WTC11 (cell line): ENCODE measurements at regions not wholly inside any gene's neighbourhood (a gene's known extent, or its start where the extent isn't known, plus 50 kb on each side); places are given as distances from the start of the nearest gene placed in this dataset.

Experiments
- ATAC-seq: fragments of 200-7000 bp; cut with Tn5 transposase; 2 replicates; pipeline ENCODE4 v1.10.0; 2021; ENCODE audit warnings: mild to moderate bottlenecking, moderate library complexity
- CTCF ChIA-PET: fragments of 300-600 bp; sonication (Branson Sonifier 250); formaldehyde crosslinking; loops from one replicate; lab custom pipeline; 2021; ENCODE audit warnings: antibody characterized with exemption; lab: Charles Lee
- POLR2A ChIA-PET: fragments of 350-600 bp; sonication (Branson Sonifier 250); formaldehyde crosslinking; loops from one replicate; lab custom pipeline; 2021; ENCODE audit warnings: antibody characterized with exemption; lab: Charles Lee
- DNase-seq: peaks from one replicate; pipeline ENCODE4 v3.0.0; 2021; ENCODE audit warnings: low spot score
- H3K27ac Mint-ChIP-seq: 2 replicates; pipeline ENCODE4 v1.8.0; 2021; ENCODE audit warnings: mixed read lengths
- H3K27me3 Mint-ChIP-seq: 2 replicates; pipeline ENCODE4 v1.8.0; 2021; ENCODE audit warnings: low read depth, mild to moderate bottlenecking, moderate library complexity, mixed read lengths
- H3K36me3 Mint-ChIP-seq: 2 replicates; pipeline ENCODE4 v1.8.0; 2021; ENCODE audit warnings: mixed read lengths
- H3K4me1 Mint-ChIP-seq: 2 replicates; pipeline ENCODE4 v1.8.0; 2022; ENCODE audit warnings: mixed read lengths
- H3K4me3 Mint-ChIP-seq: 2 replicates; pipeline ENCODE4 v1.8.0; 2021; ENCODE audit warnings: mild to moderate bottlenecking, moderate library complexity, mixed read lengths
- H3K9me3 Mint-ChIP-seq: 2 replicates; pipeline ENCODE4 v1.8.0; 2021; ENCODE audit warnings: mixed read lengths
- CREM ChIP-seq: sonication (generic); formaldehyde crosslinking; IDR thresholded peaks from 2 replicates; pipeline ENCODE4 v1.8.1; 2022; ENCODE audit warnings: mild to moderate bottlenecking, missing genetic modification reagents, moderate library complexity
- ETV6 ChIP-seq: sonication (generic); formaldehyde crosslinking; IDR thresholded peaks from 2 replicates; pipeline ENCODE4 v1.8.1; 2022; ENCODE audit warnings: mild to moderate bottlenecking, missing genetic modification reagents
- GABPB1 ChIP-seq: sonication (generic); formaldehyde crosslinking; IDR thresholded peaks from 2 replicates; pipeline ENCODE4 v1.8.1; 2023; ENCODE audit warnings: mild to moderate bottlenecking, missing genetic modification reagents
- JUN ChIP-seq: sonication (generic); formaldehyde crosslinking; IDR thresholded peaks from 2 replicates; pipeline ENCODE4 v1.8.0; 2023; ENCODE audit warnings: mild to moderate bottlenecking, missing genetic modification reagents
- MXD4 ChIP-seq: fragments of 250-450 bp; sonication (Bioruptor Pico); IDR thresholded peaks from 2 replicates; pipeline ENCODE4 v1.8.0; 2021; ENCODE audit warnings: mild to moderate bottlenecking, moderate library complexity, borderline replicate concordance
- NFATC4 ChIP-seq: fragments of 250-450 bp; sonication (Bioruptor Pico); IDR thresholded peaks from 2 replicates; pipeline ENCODE4 v1.9.0; 2021; ENCODE audit warnings: mild to moderate bottlenecking
- NFE2L1 ChIP-seq: sonication (generic); formaldehyde crosslinking; IDR thresholded peaks from 2 replicates; pipeline ENCODE4 v1.8.1; 2023; ENCODE audit warnings: missing genetic modification reagents
- NR3C1 ChIP-seq: sonication (generic); formaldehyde crosslinking; conservative IDR thresholded peaks from 2 replicates; pipeline ENCODE4 v1.8.1; 2023; ENCODE audit warnings: low read depth, mild to moderate bottlenecking, missing genetic modification reagents
- RORB ChIP-seq: fragments of 250-450 bp; sonication (Bioruptor Pico); IDR thresholded peaks from 2 replicates; pipeline ENCODE4 v1.9.0; 2021; ENCODE audit warnings: mild to moderate bottlenecking
- SOX15 ChIP-seq: fragments of 250-450 bp; sonication (Bioruptor Pico); IDR thresholded peaks from 2 replicates; pipeline ENCODE4 v1.9.0; 2021; ENCODE audit warnings: mild to moderate bottlenecking
- ZNF232 ChIP-seq: sonication (generic); formaldehyde crosslinking; IDR thresholded peaks from 2 replicates; pipeline ENCODE4 v1.8.0; 2022; ENCODE audit warnings: mild to moderate bottlenecking, missing genetic modification reagents
- ZNF671 ChIP-seq: fragments of 250-450 bp; sonication (Bioruptor Pico); IDR thresholded peaks from 2 replicates; pipeline ENCODE4 v1.8.0; 2021; ENCODE audit warnings: mild to moderate bottlenecking
- TF ChIP-seq, protein P1 (sequence below): sonication (generic); formaldehyde crosslinking; IDR thresholded peaks from 2 replicates; pipeline ENCODE4 v1.8.0; 2022; ENCODE audit warnings: mild to moderate bottlenecking, missing genetic modification reagents
- TF ChIP-seq, protein P2 (sequence below): fragments of 250-450 bp; sonication (Bioruptor Pico); IDR thresholded peaks from 2 replicates; pipeline ENCODE4 v1.9.0; 2021; ENCODE audit warnings: mild to moderate bottlenecking
- TF ChIP-seq, protein P3 (sequence below): fragments of 250-450 bp; sonication (Bioruptor Pico); IDR thresholded peaks from 2 replicates; pipeline ENCODE4 v1.9.0; 2021; ENCODE audit warnings: mild to moderate bottlenecking, borderline replicate concordance
- TF ChIP-seq, protein P4 (sequence below): sonication (generic); formaldehyde crosslinking; IDR thresholded peaks from 2 replicates; pipeline ENCODE4 v1.8.0; 2022; ENCODE audit warnings: missing genetic modification reagents
- TF ChIP-seq, protein P5 (sequence below): sonication (generic); formaldehyde crosslinking; IDR thresholded peaks from 2 replicates; pipeline ENCODE4 v1.8.0; 2022; ENCODE audit warnings: mild to moderate bottlenecking, missing genetic modification reagents
- TF ChIP-seq, protein P6 (sequence below): sonication (generic); formaldehyde crosslinking; conservative IDR thresholded peaks from 2 replicates; pipeline ENCODE4 v1.8.1; 2023; ENCODE audit warnings: mild to moderate bottlenecking, low read depth, missing genetic modification reagents, moderate library complexity
- TF ChIP-seq, protein P7 (sequence below): sonication (generic); formaldehyde crosslinking; IDR thresholded peaks from 2 replicates; pipeline ENCODE4 v1.8.0; 2023; ENCODE audit warnings: mild to moderate bottlenecking, missing genetic modification reagents

DNA sequence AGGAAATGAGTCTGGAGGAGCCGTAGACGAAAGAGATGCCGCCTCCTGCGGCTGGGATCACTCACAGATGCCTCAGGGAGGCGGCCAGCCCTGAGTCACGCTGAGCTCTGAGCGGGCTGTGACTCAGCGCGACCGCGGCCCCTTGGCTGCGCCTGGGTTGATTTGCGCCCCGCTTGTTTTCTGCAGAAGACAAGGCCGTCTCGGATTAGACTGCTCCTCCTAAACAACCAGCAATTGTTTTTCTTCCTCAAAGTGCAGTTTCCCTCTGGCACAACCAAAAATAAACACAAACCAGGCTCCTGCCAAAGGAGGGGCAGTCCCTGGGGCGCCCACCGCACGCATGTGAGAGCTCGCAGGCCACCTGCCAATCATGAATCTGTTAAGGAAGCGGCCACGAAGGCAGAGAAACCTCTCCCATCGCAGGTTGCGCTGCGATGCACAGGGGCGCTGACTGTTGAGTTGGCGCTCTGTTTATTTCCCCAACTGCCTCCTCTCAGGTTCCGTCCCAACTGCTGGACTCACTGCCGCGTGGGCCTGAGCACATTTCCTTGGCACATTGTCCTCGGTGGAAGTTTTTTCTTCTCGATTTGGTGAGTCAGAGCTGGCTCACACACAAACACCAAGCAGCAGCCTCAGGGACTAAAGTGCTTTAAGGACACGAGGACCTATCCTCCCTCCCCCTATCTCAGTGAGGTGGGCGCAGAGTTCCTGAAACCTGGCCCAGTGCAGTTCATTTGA, 85.2 kb upstream of the NDUFV2 start (continued):
- TF ChIP-seq, protein P1, sequence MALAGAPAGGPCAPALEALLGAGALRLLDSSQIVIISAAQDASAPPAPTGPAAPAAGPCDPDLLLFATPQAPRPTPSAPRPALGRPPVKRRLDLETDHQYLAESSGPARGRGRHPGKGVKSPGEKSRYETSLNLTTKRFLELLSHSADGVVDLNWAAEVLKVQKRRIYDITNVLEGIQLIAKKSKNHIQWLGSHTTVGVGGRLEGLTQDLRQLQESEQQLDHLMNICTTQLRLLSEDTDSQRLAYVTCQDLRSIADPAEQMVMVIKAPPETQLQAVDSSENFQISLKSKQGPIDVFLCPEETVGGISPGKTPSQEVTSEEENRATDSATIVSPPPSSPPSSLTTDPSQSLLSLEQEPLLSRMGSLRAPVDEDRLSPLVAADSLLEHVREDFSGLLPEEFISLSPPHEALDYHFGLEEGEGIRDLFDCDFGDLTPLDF = 0 out of 2 replicates have a peak, but pooled peaks have one; percentile 30
- TF ChIP-seq, protein P2, sequence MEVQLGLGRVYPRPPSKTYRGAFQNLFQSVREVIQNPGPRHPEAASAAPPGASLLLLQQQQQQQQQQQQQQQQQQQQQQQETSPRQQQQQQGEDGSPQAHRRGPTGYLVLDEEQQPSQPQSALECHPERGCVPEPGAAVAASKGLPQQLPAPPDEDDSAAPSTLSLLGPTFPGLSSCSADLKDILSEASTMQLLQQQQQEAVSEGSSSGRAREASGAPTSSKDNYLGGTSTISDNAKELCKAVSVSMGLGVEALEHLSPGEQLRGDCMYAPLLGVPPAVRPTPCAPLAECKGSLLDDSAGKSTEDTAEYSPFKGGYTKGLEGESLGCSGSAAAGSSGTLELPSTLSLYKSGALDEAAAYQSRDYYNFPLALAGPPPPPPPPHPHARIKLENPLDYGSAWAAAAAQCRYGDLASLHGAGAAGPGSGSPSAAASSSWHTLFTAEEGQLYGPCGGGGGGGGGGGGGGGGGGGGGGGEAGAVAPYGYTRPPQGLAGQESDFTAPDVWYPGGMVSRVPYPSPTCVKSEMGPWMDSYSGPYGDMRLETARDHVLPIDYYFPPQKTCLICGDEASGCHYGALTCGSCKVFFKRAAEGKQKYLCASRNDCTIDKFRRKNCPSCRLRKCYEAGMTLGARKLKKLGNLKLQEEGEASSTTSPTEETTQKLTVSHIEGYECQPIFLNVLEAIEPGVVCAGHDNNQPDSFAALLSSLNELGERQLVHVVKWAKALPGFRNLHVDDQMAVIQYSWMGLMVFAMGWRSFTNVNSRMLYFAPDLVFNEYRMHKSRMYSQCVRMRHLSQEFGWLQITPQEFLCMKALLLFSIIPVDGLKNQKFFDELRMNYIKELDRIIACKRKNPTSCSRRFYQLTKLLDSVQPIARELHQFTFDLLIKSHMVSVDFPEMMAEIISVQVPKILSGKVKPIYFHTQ (CRISPR knock-in tag) = no peak
- TF ChIP-seq ZNF232 (CRISPR knock-in tag) = no peak
- no peak for TF ChIP-seq JUN
- no peak for TF ChIP-seq ZNF671 (CRISPR knock-in tag)
- TF ChIP-seq NFE2L1 (CRISPR knock-in tag) = peak; percentile 59; the same call in 1 of the 2 replicates
- no peak for TF ChIP-seq NFATC4 (CRISPR knock-in tag)
- TF ChIP-seq, protein P3, sequence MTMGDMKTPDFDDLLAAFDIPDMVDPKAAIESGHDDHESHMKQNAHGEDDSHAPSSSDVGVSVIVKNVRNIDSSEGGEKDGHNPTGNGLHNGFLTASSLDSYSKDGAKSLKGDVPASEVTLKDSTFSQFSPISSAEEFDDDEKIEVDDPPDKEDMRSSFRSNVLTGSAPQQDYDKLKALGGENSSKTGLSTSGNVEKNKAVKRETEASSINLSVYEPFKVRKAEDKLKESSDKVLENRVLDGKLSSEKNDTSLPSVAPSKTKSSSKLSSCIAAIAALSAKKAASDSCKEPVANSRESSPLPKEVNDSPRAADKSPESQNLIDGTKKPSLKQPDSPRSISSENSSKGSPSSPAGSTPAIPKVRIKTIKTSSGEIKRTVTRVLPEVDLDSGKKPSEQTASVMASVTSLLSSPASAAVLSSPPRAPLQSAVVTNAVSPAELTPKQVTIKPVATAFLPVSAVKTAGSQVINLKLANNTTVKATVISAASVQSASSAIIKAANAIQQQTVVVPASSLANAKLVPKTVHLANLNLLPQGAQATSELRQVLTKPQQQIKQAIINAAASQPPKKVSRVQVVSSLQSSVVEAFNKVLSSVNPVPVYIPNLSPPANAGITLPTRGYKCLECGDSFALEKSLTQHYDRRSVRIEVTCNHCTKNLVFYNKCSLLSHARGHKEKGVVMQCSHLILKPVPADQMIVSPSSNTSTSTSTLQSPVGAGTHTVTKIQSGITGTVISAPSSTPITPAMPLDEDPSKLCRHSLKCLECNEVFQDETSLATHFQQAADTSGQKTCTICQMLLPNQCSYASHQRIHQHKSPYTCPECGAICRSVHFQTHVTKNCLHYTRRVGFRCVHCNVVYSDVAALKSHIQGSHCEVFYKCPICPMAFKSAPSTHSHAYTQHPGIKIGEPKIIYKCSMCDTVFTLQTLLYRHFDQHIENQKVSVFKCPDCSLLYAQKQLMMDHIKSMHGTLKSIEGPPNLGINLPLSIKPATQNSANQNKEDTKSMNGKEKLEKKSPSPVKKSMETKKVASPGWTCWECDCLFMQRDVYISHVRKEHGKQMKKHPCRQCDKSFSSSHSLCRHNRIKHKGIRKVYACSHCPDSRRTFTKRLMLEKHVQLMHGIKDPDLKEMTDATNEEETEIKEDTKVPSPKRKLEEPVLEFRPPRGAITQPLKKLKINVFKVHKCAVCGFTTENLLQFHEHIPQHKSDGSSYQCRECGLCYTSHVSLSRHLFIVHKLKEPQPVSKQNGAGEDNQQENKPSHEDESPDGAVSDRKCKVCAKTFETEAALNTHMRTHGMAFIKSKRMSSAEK (CRISPR knock-in tag) = no peak
- no peak for TF ChIP-seq SOX15
- TF ChIP-seq NR3C1 (CRISPR knock-in tag) = no peak
- TF ChIP-seq ETV6 (CRISPR knock-in tag) = no peak
- TF ChIP-seq, protein P4, sequence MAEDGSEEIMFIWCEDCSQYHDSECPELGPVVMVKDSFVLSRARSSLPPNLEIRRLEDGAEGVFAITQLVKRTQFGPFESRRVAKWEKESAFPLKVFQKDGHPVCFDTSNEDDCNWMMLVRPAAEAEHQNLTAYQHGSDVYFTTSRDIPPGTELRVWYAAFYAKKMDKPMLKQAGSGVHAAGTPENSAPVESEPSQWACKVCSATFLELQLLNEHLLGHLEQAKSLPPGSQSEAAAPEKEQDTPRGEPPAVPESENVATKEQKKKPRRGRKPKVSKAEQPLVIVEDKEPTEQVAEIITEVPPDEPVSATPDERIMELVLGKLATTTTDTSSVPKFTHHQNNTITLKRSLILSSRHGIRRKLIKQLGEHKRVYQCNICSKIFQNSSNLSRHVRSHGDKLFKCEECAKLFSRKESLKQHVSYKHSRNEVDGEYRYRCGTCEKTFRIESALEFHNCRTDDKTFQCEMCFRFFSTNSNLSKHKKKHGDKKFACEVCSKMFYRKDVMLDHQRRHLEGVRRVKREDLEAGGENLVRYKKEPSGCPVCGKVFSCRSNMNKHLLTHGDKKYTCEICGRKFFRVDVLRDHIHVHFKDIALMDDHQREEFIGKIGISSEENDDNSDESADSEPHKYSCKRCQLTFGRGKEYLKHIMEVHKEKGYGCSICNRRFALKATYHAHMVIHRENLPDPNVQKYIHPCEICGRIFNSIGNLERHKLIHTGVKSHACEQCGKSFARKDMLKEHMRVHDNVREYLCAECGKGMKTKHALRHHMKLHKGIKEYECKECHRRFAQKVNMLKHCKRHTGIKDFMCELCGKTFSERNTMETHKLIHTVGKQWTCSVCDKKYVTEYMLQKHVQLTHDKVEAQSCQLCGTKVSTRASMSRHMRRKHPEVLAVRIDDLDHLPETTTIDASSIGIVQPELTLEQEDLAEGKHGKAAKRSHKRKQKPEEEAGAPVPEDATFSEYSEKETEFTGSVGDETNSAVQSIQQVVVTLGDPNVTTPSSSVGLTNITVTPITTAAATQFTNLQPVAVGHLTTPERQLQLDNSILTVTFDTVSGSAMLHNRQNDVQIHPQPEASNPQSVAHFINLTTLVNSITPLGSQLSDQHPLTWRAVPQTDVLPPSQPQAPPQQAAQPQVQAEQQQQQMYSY = no peak
- no peak for TF ChIP-seq GABPB1
- TF ChIP-seq CREM (CRISPR knock-in tag) = no peak
- TF ChIP-seq, protein P5, sequence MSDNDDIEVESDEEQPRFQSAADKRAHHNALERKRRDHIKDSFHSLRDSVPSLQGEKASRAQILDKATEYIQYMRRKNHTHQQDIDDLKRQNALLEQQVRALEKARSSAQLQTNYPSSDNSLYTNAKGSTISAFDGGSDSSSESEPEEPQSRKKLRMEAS (CRISPR knock-in tag) = 0 out of 2 replicates have a peak, but pooled peaks have one; percentile 26

DNA sequence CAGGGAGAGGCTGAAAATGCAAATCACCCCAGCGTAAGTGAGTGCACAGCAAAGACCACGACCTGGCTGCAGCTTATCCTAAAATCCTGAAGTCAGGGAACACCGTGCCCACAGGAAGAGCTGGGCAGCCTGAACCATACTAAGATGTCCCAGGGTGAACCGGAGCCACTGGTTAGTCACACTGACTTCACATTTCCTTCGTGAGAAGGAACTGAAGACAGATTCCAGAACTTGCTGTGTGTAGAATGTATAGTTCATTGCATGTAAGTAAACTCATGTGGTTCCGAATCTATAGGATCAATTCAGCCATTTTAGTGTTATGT, 84.6 kb upstream of the NDUFV2 start:
- Mint-ChIP-seq H3K36me3 (peaks cover 8% of the 10 kb centered on the region), H3K27ac (no peak overlapping the region), H3K27me3 (no peaks in the 10 kb centered on the region; the same call in 1 of the 2 replicates), H3K4me3 (no peak overlapping the region), H3K4me1 (peaks cover 23% of the 10 kb centered on the region), H3K9me3 (peaks cover 21% of the 10 kb centered on the region)
- ATAC-seq (no peak), DNase-seq (no peak)
- CTCF ChIA-PET = interaction anchor here (0.5 kb wide), 1 partner anchor 398 kb away, joined by 3 read pairs; no protein-coding TSS in a partner anchor
- POLR2A ChIA-PET = no interaction called here
- TF ChIP-seq, protein P6, sequence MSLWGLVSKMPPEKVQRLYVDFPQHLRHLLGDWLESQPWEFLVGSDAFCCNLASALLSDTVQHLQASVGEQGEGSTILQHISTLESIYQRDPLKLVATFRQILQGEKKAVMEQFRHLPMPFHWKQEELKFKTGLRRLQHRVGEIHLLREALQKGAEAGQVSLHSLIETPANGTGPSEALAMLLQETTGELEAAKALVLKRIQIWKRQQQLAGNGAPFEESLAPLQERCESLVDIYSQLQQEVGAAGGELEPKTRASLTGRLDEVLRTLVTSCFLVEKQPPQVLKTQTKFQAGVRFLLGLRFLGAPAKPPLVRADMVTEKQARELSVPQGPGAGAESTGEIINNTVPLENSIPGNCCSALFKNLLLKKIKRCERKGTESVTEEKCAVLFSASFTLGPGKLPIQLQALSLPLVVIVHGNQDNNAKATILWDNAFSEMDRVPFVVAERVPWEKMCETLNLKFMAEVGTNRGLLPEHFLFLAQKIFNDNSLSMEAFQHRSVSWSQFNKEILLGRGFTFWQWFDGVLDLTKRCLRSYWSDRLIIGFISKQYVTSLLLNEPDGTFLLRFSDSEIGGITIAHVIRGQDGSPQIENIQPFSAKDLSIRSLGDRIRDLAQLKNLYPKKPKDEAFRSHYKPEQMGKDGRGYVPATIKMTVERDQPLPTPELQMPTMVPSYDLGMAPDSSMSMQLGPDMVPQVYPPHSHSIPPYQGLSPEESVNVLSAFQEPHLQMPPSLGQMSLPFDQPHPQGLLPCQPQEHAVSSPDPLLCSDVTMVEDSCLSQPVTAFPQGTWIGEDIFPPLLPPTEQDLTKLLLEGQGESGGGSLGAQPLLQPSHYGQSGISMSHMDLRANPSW = no peak
- TF ChIP-seq, protein P7, sequence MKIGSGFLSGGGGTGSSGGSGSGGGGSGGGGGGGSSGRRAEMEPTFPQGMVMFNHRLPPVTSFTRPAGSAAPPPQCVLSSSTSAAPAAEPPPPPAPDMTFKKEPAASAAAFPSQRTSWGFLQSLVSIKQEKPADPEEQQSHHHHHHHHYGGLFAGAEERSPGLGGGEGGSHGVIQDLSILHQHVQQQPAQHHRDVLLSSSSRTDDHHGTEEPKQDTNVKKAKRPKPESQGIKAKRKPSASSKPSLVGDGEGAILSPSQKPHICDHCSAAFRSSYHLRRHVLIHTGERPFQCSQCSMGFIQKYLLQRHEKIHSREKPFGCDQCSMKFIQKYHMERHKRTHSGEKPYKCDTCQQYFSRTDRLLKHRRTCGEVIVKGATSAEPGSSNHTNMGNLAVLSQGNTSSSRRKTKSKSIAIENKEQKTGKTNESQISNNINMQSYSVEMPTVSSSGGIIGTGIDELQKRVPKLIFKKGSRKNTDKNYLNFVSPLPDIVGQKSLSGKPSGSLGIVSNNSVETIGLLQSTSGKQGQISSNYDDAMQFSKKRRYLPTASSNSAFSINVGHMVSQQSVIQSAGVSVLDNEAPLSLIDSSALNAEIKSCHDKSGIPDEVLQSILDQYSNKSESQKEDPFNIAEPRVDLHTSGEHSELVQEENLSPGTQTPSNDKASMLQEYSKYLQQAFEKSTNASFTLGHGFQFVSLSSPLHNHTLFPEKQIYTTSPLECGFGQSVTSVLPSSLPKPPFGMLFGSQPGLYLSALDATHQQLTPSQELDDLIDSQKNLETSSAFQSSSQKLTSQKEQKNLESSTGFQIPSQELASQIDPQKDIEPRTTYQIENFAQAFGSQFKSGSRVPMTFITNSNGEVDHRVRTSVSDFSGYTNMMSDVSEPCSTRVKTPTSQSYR (CRISPR knock-in tag) = no peak
- TF ChIP-seq MXD4 (no peak), RORB (CRISPR knock-in tag) (no peak)
